Colon (tissue), 2 donors: ENCODE measurements at regions not wholly inside any gene's neighbourhood (a gene's known extent, or its start where the extent isn't known, plus 50 kb on each side); places are given as distances from the start of the nearest gene placed in this dataset.
"Not testable (repeated sequence)": the region's sequence is repeated elsewhere in the genome, so short reads cannot be mapped to it uniquely, and the experiment has no call there.

ENCODE experiments used
- FAIRE-seq: peaks from 2 replicates; lab custom pipeline; 2012; peaks lifted over from hg19 to GRCh38; lab: Jason Lieb, UNC
- donor health status: control.
- donor health status: control.

GRCh38 chrX:92081250-92081649 lies 302.1 kb downstream of the PCDH11X start:
- not testable (repeated sequence) for FAIRE-seq

- peak; percentile 10 for FAIRE-seq
Observed at GRCh38 chrX:92090756-92091155, 311.6 kb downstream of the PCDH11X start.

- peak; percentile 96 for FAIRE-seq
Observed at GRCh38 chrX:92098136-92098535, 319.0 kb downstream of the PCDH11X start.

GRCh38 chrX:92100095-92100494 lies 320.9 kb downstream of the PCDH11X start:
- FAIRE-seq: not testable (repeated sequence)

GRCh38 chrX:92105693-92106092 lies 326.5 kb downstream of the PCDH11X start:
- not testable (repeated sequence) for FAIRE-seq

- not testable (repeated sequence) for FAIRE-seq
Observed at GRCh38 chrX:92106671-92107070, 327.5 kb downstream of the PCDH11X start.

GRCh38 chrX:92110410-92110911 lies 331.3 kb downstream of the PCDH11X start:
- not testable (repeated sequence) for FAIRE-seq

GRCh38 chrX:92117701-92118100 lies 338.5 kb downstream of the PCDH11X start:
- not testable (repeated sequence) for FAIRE-seq

- FAIRE-seq: not testable (repeated sequence)
Observed at GRCh38 chrX:92163035-92163434, 383.9 kb downstream of the PCDH11X start.

GRCh38 chrX:92209936-92210335 lies 430.8 kb downstream of the PCDH11X start:
- FAIRE-seq: no peak

GRCh38 chrX:92213786-92214185 lies 434.6 kb downstream of the PCDH11X start:
- no peak for FAIRE-seq

GRCh38 chrX:92215011-92215410 lies 435.8 kb downstream of the PCDH11X start:
- not testable (repeated sequence) for FAIRE-seq

- FAIRE-seq: no peak
Observed at GRCh38 chrX:92224406-92224805, 445.2 kb downstream of the PCDH11X start.

GRCh38 chrX:92230628-92231027 lies 451.5 kb downstream of the PCDH11X start:
- no peak for FAIRE-seq

GRCh38 chrX:92231391-92231790 lies 452.2 kb downstream of the PCDH11X start:
- FAIRE-seq: no peak

GRCh38 chrX:92232182-92232581 lies 453.0 kb downstream of the PCDH11X start:
- FAIRE-seq: peak; percentile 66

- FAIRE-seq: no peak
Observed at GRCh38 chrX:92241249-92241648, 462.1 kb downstream of the PCDH11X start.

GRCh38 chrX:92247076-92247475 lies 467.9 kb downstream of the PCDH11X start:
- no peak for FAIRE-seq

GRCh38 chrX:92249125-92249524 lies 469.9 kb downstream of the PCDH11X start:
- peak; percentile 92 for FAIRE-seq

GRCh38 chrX:92260102-92260501 lies 480.9 kb downstream of the PCDH11X start:
- FAIRE-seq: no peak

- FAIRE-seq: peak; percentile 47
Observed at GRCh38 chrX:92270936-92271855, 492.0 kb downstream of the PCDH11X start.

GRCh38 chrX:92278556-92278955 lies 499.4 kb downstream of the PCDH11X start:
- not testable (repeated sequence) for FAIRE-seq

- FAIRE-seq: peak; percentile 94
Observed at GRCh38 chrX:92280347-92280746, 501.2 kb downstream of the PCDH11X start.

GRCh38 chrX:92283308-92283707 lies 504.1 kb downstream of the PCDH11X start:
- FAIRE-seq: no peak
